Right atrium auricular region (tissue), 2 donors: ENCODE measurements at regions not wholly inside any gene's neighbourhood (a gene's known extent, or its start where the extent isn't known, plus 50 kb on each side); places are given as distances from the start of the nearest gene placed in this dataset.

Experiments used
- DNase-seq: peaks from one replicate; pipeline ENCODE4 v3.0.0-alpha.2; 2019; ENCODE audit warnings: low spot score
- H3K27ac ChIP-seq, 2 donors: fragments of 200-600 bp; sonication (generic); 1 replicate in 1 of 2; 2 replicates in 1 of 2; pipeline ENCODE4 v1.5.1; 2016 to 2019
- H3K27me3 ChIP-seq, 2 donors: fragments of 200-600 bp; sonication (generic); one replicate each; pipeline versions ENCODE4 v1.5.1 to v1.6.0; 2017 to 2019
- H3K36me3 ChIP-seq: fragments of 200-600 bp; sonication (generic); one replicate; pipeline ENCODE4 v1.5.1; 2016
- H3K4me1 ChIP-seq, 2 donors: fragments of 200-600 bp; sonication (generic); one replicate each; pipeline versions ENCODE4 v1.5.1 to v1.6.0; 2017 to 2019
- H3K4me3 ChIP-seq, 2 donors: fragments of 200-600 bp; sonication (generic); 1 replicate in 1 of 2; 2 replicates in 1 of 2; pipeline ENCODE4 v1.5.1; 2017 to 2019; ENCODE audit warnings: mild to moderate bottlenecking in 1 of 2, moderate library complexity in 1 of 2
- H3K9me3 ChIP-seq, 2 donors: fragments of 200-600 bp; sonication (generic); one replicate each; pipeline ENCODE4 v1.5.1; 2019
- CTCF ChIP-seq, 2 donors: fragments of 200-600 bp; sonication (generic); IDR thresholded peaks; one replicate each; pipeline ENCODE4 v1.5.1; 2019; ENCODE audit warnings: antibody characterized with exemption in 2 of 2

- no peak for TF ChIP-seq CTCF (IDR thresholded peaks at IDR 0.05)
- Histone ChIP-seq H3K27ac (no peak overlapping the region), H3K27me3 (no peaks in the 10 kb centered on the region), H3K36me3 (no peaks in the 10 kb centered on the region), H3K4me3 (no peak overlapping the region), H3K4me1 (no peaks in the 10 kb centered on the region), H3K9me3 (no peaks in the 10 kb centered on the region)
- no peak for DNase-seq
These were observed 97.6 kb downstream of the ZIC5 start for GRCh38 chr13:99873832-99874430.

- no peaks in the 10 kb centered on the region for H3K36me3 ChIP-seq
- no peak overlapping the region for H3K27ac ChIP-seq
- no peaks in the 10 kb centered on the region for H3K4me1 ChIP-seq
- no peak overlapping the region for H3K4me3 ChIP-seq
- TF ChIP-seq CTCF (IDR thresholded peaks at IDR 0.05), result no peak
- DNase-seq, result no peak
- no peaks in the 10 kb centered on the region for H3K27me3 ChIP-seq
- no peaks in the 10 kb centered on the region for H3K9me3 ChIP-seq
These were observed 98.4 kb downstream of the ZIC5 start for GRCh38 chr13:99873141-99873540.

- no peak for DNase-seq
- Histone ChIP-seq H3K4me1 (no peaks in the 10 kb centered on the region), H3K4me3 (no peak overlapping the region), H3K36me3 (no peaks in the 10 kb centered on the region), H3K9me3 (no peaks in the 10 kb centered on the region), H3K27me3 (no peaks in the 10 kb centered on the region), H3K27ac (no peak overlapping the region)
- no peak for TF ChIP-seq CTCF (IDR thresholded peaks at IDR 0.05)
These were observed 100.2 kb downstream of the ZIC5 start for GRCh38 chr13:99871249-99871898.

- Histone ChIP-seq H3K27ac (no peak overlapping the region), H3K9me3 (no peaks in the 10 kb centered on the region), H3K36me3 (no peaks in the 10 kb centered on the region), H3K4me3 (no peak overlapping the region), H3K4me1 (no peaks in the 10 kb centered on the region), H3K27me3 (no peaks in the 10 kb centered on the region)
- no peak for DNase-seq
- TF ChIP-seq CTCF (IDR thresholded peaks at IDR 0.05), result no peak
These were observed 101.0 kb downstream of the ZIC5 start for GRCh38 chr13:99870541-99870940.

- H3K9me3 ChIP-seq, result no peaks in the 10 kb centered on the region
- DNase-seq, result no peak
- H3K27me3 ChIP-seq, result no peaks in the 10 kb centered on the region
- no peak overlapping the region for H3K4me3 ChIP-seq
- H3K36me3 ChIP-seq, result no peaks in the 10 kb centered on the region
- TF ChIP-seq CTCF (IDR thresholded peaks at IDR 0.05), result no peak
- H3K4me1 ChIP-seq, result no peaks in the 10 kb centered on the region
- no peak overlapping the region for H3K27ac ChIP-seq
These were observed 101.7 kb downstream of the ZIC5 start for GRCh38 chr13:99869830-99870229.

- DNase-seq, result no peak
- no peak for TF ChIP-seq CTCF (IDR thresholded peaks at IDR 0.05)
- Histone ChIP-seq H3K36me3 (no peaks in the 10 kb centered on the region), H3K4me3 (no peak overlapping the region), H3K27me3 (no peaks in the 10 kb centered on the region), H3K4me1 (no peaks in the 10 kb centered on the region), H3K9me3 (no peaks in the 10 kb centered on the region), H3K27ac (no peak overlapping the region)
These were observed 102.8 kb downstream of the ZIC5 start for GRCh38 chr13:99868767-99869166.
